Mesendoderm (in vitro differentiated cells): ENCODE measurements at regions not wholly inside any gene's neighbourhood (a gene's known extent, or its start where the extent isn't known, plus 50 kb on each side); places are given as distances from the start of the nearest gene placed in this dataset.

ENCODE experiments used
- DNase-seq: peaks from one replicate; pipeline ENCODE4 v3.0.0; 2013
- H2AK5ac ChIP-seq: 2 replicates; pipeline ENCODE4 v1.6.1; 2013; ENCODE audit warnings: low read length, inconsistent platforms
- H2BK120ac ChIP-seq: 2 replicates; pipeline ENCODE4 v1.6.1; 2013; ENCODE audit warnings: low read depth, mild to moderate bottlenecking, low read length, moderate library complexity, mixed read lengths
- H2BK15ac ChIP-seq: replicated peaks from 2 replicates; pipeline ENCODE4 v1.6.1; 2013; ENCODE audit warnings: low read depth, mild to moderate bottlenecking, moderate library complexity
- H2BK5ac ChIP-seq: 2 replicates; pipeline ENCODE4 v1.6.1; 2013; ENCODE audit warnings: low read length, inconsistent platforms
- H3K18ac ChIP-seq: 2 replicates; pipeline ENCODE4 v1.6.1; 2013; ENCODE audit warnings: mild to moderate bottlenecking, low read length, mixed read lengths
- H3K23ac ChIP-seq: one replicate; pipeline ENCODE4 v1.6.1; 2013; ENCODE audit warnings: low read length
- H3K27ac ChIP-seq: 2 replicates; pipeline ENCODE4 v1.5.1; 2013; ENCODE audit warnings: low read depth, mild to moderate bottlenecking, inconsistent platforms, low read length, moderate library complexity
- H3K27me3 ChIP-seq: 2 replicates; pipeline ENCODE4 v1.6.1; 2013; ENCODE audit warnings: low read length, control low read depth, mild to moderate bottlenecking, inconsistent platforms; ENCODE audit not compliant: insufficient read depth, poor library complexity
- H3K36me3 ChIP-seq: 2 replicates; pipeline ENCODE4 v1.6.1; 2013; ENCODE audit warnings: low read length, inconsistent platforms; ENCODE audit not compliant: control insufficient read depth, insufficient read depth
- H3K4ac ChIP-seq: one replicate; pipeline ENCODE4 v1.6.1; 2013; ENCODE audit warnings: low read depth, mild to moderate bottlenecking, low read length, moderate library complexity
- H3K4me1 ChIP-seq: 2 replicates; pipeline ENCODE4 v1.6.1; 2013; ENCODE audit warnings: low read depth, low read length, inconsistent platforms; ENCODE audit not compliant: control insufficient read depth
- H3K4me2 ChIP-seq: 2 replicates; pipeline ENCODE4 v1.6.1; 2013; ENCODE audit warnings: low read length
- H3K4me3 ChIP-seq: 2 replicates; pipeline ENCODE4 v1.5.1; 2013; ENCODE audit warnings: mild to moderate bottlenecking, low read length
- H3K56ac ChIP-seq: one replicate; pipeline ENCODE4 v1.6.1; 2013; ENCODE audit warnings: low read length
- H3K79me1 ChIP-seq: 2 replicates; pipeline ENCODE4 v1.6.1; 2013; ENCODE audit warnings: low read length, inconsistent platforms
- H3K79me2 ChIP-seq: 2 replicates; pipeline ENCODE4 v1.6.1; 2013; ENCODE audit warnings: mild to moderate bottlenecking, low read length; ENCODE audit not compliant: control insufficient read depth, insufficient read depth
- H3K9ac ChIP-seq: 2 replicates; pipeline ENCODE4 v1.6.1; 2013; ENCODE audit warnings: low read length, inconsistent platforms
- H4K5ac ChIP-seq: one replicate; pipeline ENCODE4 v1.6.1; 2013; ENCODE audit warnings: low read length
- H4K8ac ChIP-seq: one replicate; pipeline ENCODE4 v1.6.1; 2013; ENCODE audit warnings: low read depth, mild to moderate bottlenecking, control low read depth, low read length, moderate library complexity
- WGBS: extraction: QIAGEN DNeasy Blood & Tissue Kit; methylation state at CpG from one replicate; pipeline ENCODE4 v1.1.7; 2013; ENCODE audit warnings: low lambda C conversion rate, missing lambda C conversion rate; ENCODE audit not compliant: insufficient coverage; ENCODE audit errors: extremely low coverage; 5-methylcytosine and 5-hydroxymethylcytosine counted together

- no peak overlapping the region for H3K4ac ChIP-seq
- H2AK5ac ChIP-seq = no peak overlapping the region
- no peak overlapping the region for H3K23ac ChIP-seq
- H3K4me3 ChIP-seq = no peak overlapping the region
- H3K79me2 ChIP-seq = no peaks in the 10 kb centered on the region
- H2BK5ac ChIP-seq = no peak overlapping the region
- H3K27ac ChIP-seq = no peak overlapping the region
- DNase-seq = no peak
- no peak overlapping the region for H3K4me2 ChIP-seq
- H3K56ac ChIP-seq = no peak overlapping the region
- H2BK120ac ChIP-seq = no peak overlapping the region
- no peaks in the 10 kb centered on the region for H3K27me3 ChIP-seq
- H3K79me1 ChIP-seq = no peaks in the 10 kb centered on the region
- no CpG with 5 or more reads among the region's 1 CpG for WGBS
- H4K8ac ChIP-seq = no peak overlapping the region
- H3K18ac ChIP-seq = no peak overlapping the region
- H2BK15ac ChIP-seq = no peak overlapping the region
- H3K4me1 ChIP-seq = no peaks in the 10 kb centered on the region
- no peaks in the 10 kb centered on the region for H3K36me3 ChIP-seq
- H4K5ac ChIP-seq = no peak overlapping the region
- H3K9ac ChIP-seq = no peak overlapping the region
These were observed 271.9 kb upstream of the GATB start for GRCh38 chr4:152032722-152033131.

- DNase-seq = no peak
- no CpG with 5 or more reads among the region's 6 CpGs for WGBS
These were observed 268.8 kb upstream of the GATB start for GRCh38 chr4:152029631-152030030.

GRCh38 chr4:152028131-152028530 lies 267.3 kb upstream of the GATB start:
- no peak overlapping the region for H3K27ac ChIP-seq
- no peak overlapping the region for H4K8ac ChIP-seq
- DNase-seq = no peak
- H3K4me2 ChIP-seq = no peak overlapping the region
- H2BK120ac ChIP-seq = no peak overlapping the region
- H3K79me1 ChIP-seq = no peaks in the 10 kb centered on the region
- H3K9ac ChIP-seq = no peak overlapping the region
- H2AK5ac ChIP-seq = no peak overlapping the region
- H3K36me3 ChIP-seq = no peaks in the 10 kb centered on the region
- no peak overlapping the region for H3K4me3 ChIP-seq
- H2BK15ac ChIP-seq = no peak overlapping the region
- H3K79me2 ChIP-seq = no peaks in the 10 kb centered on the region
- WGBS = no CpG with 5 or more reads among the region's 1 CpG
- no peak overlapping the region for H4K5ac ChIP-seq
- no peaks in the 10 kb centered on the region for H3K27me3 ChIP-seq
- no peak overlapping the region for H3K23ac ChIP-seq
- no peak overlapping the region for H3K56ac ChIP-seq
- no peak overlapping the region for H3K4ac ChIP-seq
- H3K18ac ChIP-seq = no peak overlapping the region
- no peak overlapping the region for H2BK5ac ChIP-seq
- H3K4me1 ChIP-seq = no peaks in the 10 kb centered on the region

More at GRCh38 chr4:152029631-152030030, 268.8 kb upstream of the GATB start:
- H3K4me2 ChIP-seq = no peak overlapping the region
- H4K8ac ChIP-seq = no peak overlapping the region
- no peak overlapping the region for H4K5ac ChIP-seq
- no peaks in the 10 kb centered on the region for H3K79me2 ChIP-seq
- H2BK5ac ChIP-seq = no peak overlapping the region
- no peak overlapping the region for H3K23ac ChIP-seq
- no peaks in the 10 kb centered on the region for H3K27me3 ChIP-seq
- no peak overlapping the region for H2AK5ac ChIP-seq
- no peak overlapping the region for H3K56ac ChIP-seq
- H3K79me1 ChIP-seq = no peaks in the 10 kb centered on the region
- no peak overlapping the region for H3K4ac ChIP-seq
- H3K4me1 ChIP-seq = no peaks in the 10 kb centered on the region
- H3K36me3 ChIP-seq = no peaks in the 10 kb centered on the region
- no peak overlapping the region for H3K4me3 ChIP-seq
- no peak overlapping the region for H3K18ac ChIP-seq
- H3K27ac ChIP-seq = no peak overlapping the region
- H2BK120ac ChIP-seq = no peak overlapping the region
- H2BK15ac ChIP-seq = no peak overlapping the region
- H3K9ac ChIP-seq = no peak overlapping the region

GRCh38 chr4:152024881-152025280 lies 264.1 kb upstream of the GATB start:
- Histone ChIP-seq H2AK5ac (no peak overlapping the region), H3K4ac (no peak overlapping the region), H3K4me1 (no peaks in the 10 kb centered on the region), H3K4me2 (no peak overlapping the region), H3K36me3 (no peaks in the 10 kb centered on the region), H3K23ac (no peak overlapping the region), H2BK120ac (no peak overlapping the region), H3K27me3 (no peaks in the 10 kb centered on the region), H4K5ac (no peak overlapping the region), H3K27ac (no peak overlapping the region), H2BK5ac (no peak overlapping the region), H3K4me3 (no peak overlapping the region), H3K9ac (no peak overlapping the region), H3K18ac (no peak overlapping the region), H3K79me2 (no peaks in the 10 kb centered on the region), H2BK15ac (no peak overlapping the region), H3K56ac (no peak overlapping the region), H4K8ac (no peak overlapping the region), H3K79me1 (no peaks in the 10 kb centered on the region)
- no peak for DNase-seq

- Histone ChIP-seq H3K56ac (no peak overlapping the region), H3K4me1 (no peaks in the 10 kb centered on the region), H3K23ac (no peak overlapping the region), H4K5ac (no peak overlapping the region), H3K4ac (no peak overlapping the region), H3K18ac (no peak overlapping the region), H3K79me1 (no peaks in the 10 kb centered on the region), H3K36me3 (no peaks in the 10 kb centered on the region), H2BK120ac (no peak overlapping the region), H3K27ac (no peak overlapping the region), H3K9ac (no peak overlapping the region), H4K8ac (no peak overlapping the region), H3K4me2 (no peak overlapping the region), H2BK15ac (no peak overlapping the region), H3K27me3 (no peaks in the 10 kb centered on the region), H3K79me2 (no peaks in the 10 kb centered on the region), H3K4me3 (no peak overlapping the region), H2AK5ac (no peak overlapping the region), H2BK5ac (no peak overlapping the region)
- no peak for DNase-seq
- WGBS = no CpG with 5 or more reads among the region's 9 CpGs
These were observed 262.9 kb upstream of the GATB start for GRCh38 chr4:152023674-152024073.

- Histone ChIP-seq H3K4me1 (no peaks in the 10 kb centered on the region), H3K27ac (no peak overlapping the region), H3K56ac (no peak overlapping the region), H3K27me3 (no peaks in the 10 kb centered on the region), H4K8ac (no peak overlapping the region), H2BK15ac (no peak overlapping the region), H3K9ac (no peak overlapping the region), H3K4ac (no peak overlapping the region), H2BK120ac (no peak overlapping the region), H2BK5ac (no peak overlapping the region), H3K23ac (no peak overlapping the region), H3K79me2 (no peaks in the 10 kb centered on the region), H3K4me2 (no peak overlapping the region), H2AK5ac (no peak overlapping the region), H3K36me3 (no peaks in the 10 kb centered on the region), H3K4me3 (no peak overlapping the region), H3K79me1 (no peaks in the 10 kb centered on the region), H4K5ac (no peak overlapping the region), H3K18ac (no peak overlapping the region)
- no peak for DNase-seq
- WGBS = no CpG with 5 or more reads among the region's 5 CpGs
These were observed 261.7 kb upstream of the GATB start for GRCh38 chr4:152022543-152022942.
